Neural progenitor cell (in vitro differentiated cells): ENCODE measurements at regions not wholly inside any gene's neighbourhood (a gene's known extent, or its start where the extent isn't known, plus 50 kb on each side); places are given as distances from the start of the nearest gene placed in this dataset.

Experiments used
- EZH2 ChIP-seq: fragments of 200-600 bp; sonication (generic); IDR thresholded peaks from 2 replicates; pipeline ENCODE4 v1.6.1; 2017; ENCODE audit warnings: antibody characterized with exemption, mild to moderate bottlenecking, moderate library complexity
- EZH2phosphoT487 ChIP-seq: fragments of 200-600 bp; sonication (generic); IDR thresholded peaks from 2 replicates; pipeline ENCODE4 v1.6.1; 2017; ENCODE audit warnings: antibody characterized with exemption
- TF ChIP-seq, protein P1 (sequence below): fragments of 200-600 bp; sonication (generic); IDR thresholded peaks from 2 replicates; pipeline ENCODE4 v1.5.1; 2017; ENCODE audit warnings: antibody characterized with exemption, mild to moderate bottlenecking

GRCh38 chr22:47769652-47770051 is 1007.2 kb downstream of the TBC1D22A start:
- TF ChIP-seq, protein P1, sequence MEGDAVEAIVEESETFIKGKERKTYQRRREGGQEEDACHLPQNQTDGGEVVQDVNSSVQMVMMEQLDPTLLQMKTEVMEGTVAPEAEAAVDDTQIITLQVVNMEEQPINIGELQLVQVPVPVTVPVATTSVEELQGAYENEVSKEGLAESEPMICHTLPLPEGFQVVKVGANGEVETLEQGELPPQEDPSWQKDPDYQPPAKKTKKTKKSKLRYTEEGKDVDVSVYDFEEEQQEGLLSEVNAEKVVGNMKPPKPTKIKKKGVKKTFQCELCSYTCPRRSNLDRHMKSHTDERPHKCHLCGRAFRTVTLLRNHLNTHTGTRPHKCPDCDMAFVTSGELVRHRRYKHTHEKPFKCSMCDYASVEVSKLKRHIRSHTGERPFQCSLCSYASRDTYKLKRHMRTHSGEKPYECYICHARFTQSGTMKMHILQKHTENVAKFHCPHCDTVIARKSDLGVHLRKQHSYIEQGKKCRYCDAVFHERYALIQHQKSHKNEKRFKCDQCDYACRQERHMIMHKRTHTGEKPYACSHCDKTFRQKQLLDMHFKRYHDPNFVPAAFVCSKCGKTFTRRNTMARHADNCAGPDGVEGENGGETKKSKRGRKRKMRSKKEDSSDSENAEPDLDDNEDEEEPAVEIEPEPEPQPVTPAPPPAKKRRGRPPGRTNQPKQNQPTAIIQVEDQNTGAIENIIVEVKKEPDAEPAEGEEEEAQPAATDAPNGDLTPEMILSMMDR: no peak
- no peak for TF ChIP-seq EZH2
- TF ChIP-seq EZH2phosphoT487: no peak
